GM18520 (cell line): ENCODE measurements at regions not wholly inside any gene's neighbourhood (a gene's known extent, or its start where the extent isn't known, plus 50 kb on each side); places are given as distances from the start of the nearest gene placed in this dataset.

Experiments
- ATAC-seq: cut with Tn5 transposase; IDR thresholded peaks from one replicate; pipeline ENCODE4 v1.9.1; 2021; ENCODE audit not compliant: unreplicated experiment

GRCh38 chr20:53838311-53838868 lies 232.0 kb downstream of the BCAS1 start:
- ATAC-seq = no peak

- no peak for ATAC-seq
Observed at GRCh38 chr20:53837126-53837826, 233.1 kb downstream of the BCAS1 start.

- no peak for ATAC-seq
Observed at GRCh38 chr20:53834749-53835148, 235.6 kb downstream of the BCAS1 start.

GRCh38 chr20:53834062-53834442 lies 236.3 kb downstream of the BCAS1 start:
- ATAC-seq = no peak

- ATAC-seq = no peak
Observed at GRCh38 chr20:53833333-53834061, 236.9 kb downstream of the BCAS1 start.

- no peak for ATAC-seq
Observed at GRCh38 chr20:53832499-53832898, 237.9 kb downstream of the BCAS1 start.

GRCh38 chr20:53831812-53832211 lies 238.2 kb upstream of the ZNF217 start:
- no peak for ATAC-seq

- no peak for ATAC-seq
Observed at GRCh38 chr20:53831228-53831627, 237.6 kb upstream of the ZNF217 start.

GRCh38 chr20:53829724-53830521 lies 236.3 kb upstream of the ZNF217 start:
- no peak for ATAC-seq

GRCh38 chr20:53829255-53829723 lies 235.7 kb upstream of the ZNF217 start:
- no peak for ATAC-seq

GRCh38 chr20:53828682-53829254 lies 235.1 kb upstream of the ZNF217 start:
- no peak for ATAC-seq

GRCh38 chr20:53828088-53828681 lies 234.5 kb upstream of the ZNF217 start:
- ATAC-seq = no peak

- ATAC-seq = no peak
Observed at GRCh38 chr20:53827292-53828087, 233.9 kb upstream of the ZNF217 start.

GRCh38 chr20:53826597-53827291 lies 233.1 kb upstream of the ZNF217 start:
- ATAC-seq = peak; percentile 42

- no peak for ATAC-seq
Observed at GRCh38 chr20:53826090-53826489, 232.5 kb upstream of the ZNF217 start.

- no peak for ATAC-seq
Observed at GRCh38 chr20:53825282-53825681, 231.6 kb upstream of the ZNF217 start.

- no peak for ATAC-seq
Observed at GRCh38 chr20:53824779-53825178, 231.1 kb upstream of the ZNF217 start.

GRCh38 chr20:53823121-53823764 lies 229.6 kb upstream of the ZNF217 start:
- no peak for ATAC-seq

GRCh38 chr20:53822534-53822933 lies 228.9 kb upstream of the ZNF217 start:
- ATAC-seq = no peak
